CD14-positive monocyte (primary cell): ENCODE measurements at regions not wholly inside any gene's neighbourhood (a gene's known extent, or its start where the extent isn't known, plus 50 kb on each side); places are given as distances from the start of the nearest gene placed in this dataset.

ENCODE experiments used
- DNase-seq, 3 donors: peaks; one replicate each; pipeline ENCODE4 v3.0.0-alpha.2; 2011 to 2022
- H2AFZ ChIP-seq: 2 replicates; pipeline ENCODE4 v1.6.0; 2012; ENCODE audit warnings: mild to moderate bottlenecking, low read depth, low read length, inconsistent platforms; ENCODE audit not compliant: insufficient read depth, poor library complexity, severe bottlenecking
- H3K27ac ChIP-seq, 2 donors: 1 replicate in 1 of 2; 2 replicates in 1 of 2; pipeline ENCODE4 v1.5.1; 2012 to 2013; ENCODE audit warnings: low read length in 2 of 2, control low read depth in 1 of 2, inconsistent platforms in 1 of 2, low read depth in 1 of 2, mild to moderate bottlenecking in 1 of 2
- H3K27me3 ChIP-seq, 2 donors: one replicate each; pipeline versions ENCODE4 v1.6.0 to v1.6.1; 2011 to 2013; ENCODE audit warnings: low read length in 2 of 2; ENCODE audit not compliant: control insufficient read depth in 2 of 2, insufficient read depth in 2 of 2
- H3K36me3 ChIP-seq, 2 donors: replicated peaks in 1 of 2; 1 replicate in 1 of 2; 2 replicates in 1 of 2; pipeline versions ENCODE4 v1.5.1 to v1.6.1; 2012 to 2013; ENCODE audit warnings: low read length in 2 of 2, control low read depth in 1 of 2, inconsistent platforms in 1 of 2, mild to moderate bottlenecking in 1 of 2; ENCODE audit not compliant: insufficient read depth in 2 of 2, control insufficient read depth in 1 of 2
- H3K4me1 ChIP-seq, 2 donors: 1 replicate in 1 of 2; 2 replicates in 1 of 2; pipeline versions ENCODE4 v1.5.1 to v1.6.1; 2012 to 2013; ENCODE audit warnings: low read length in 2 of 2, control low read depth in 1 of 2, inconsistent platforms in 1 of 2, mild to moderate bottlenecking in 1 of 2, moderate library complexity in 1 of 2; ENCODE audit not compliant: insufficient read depth in 2 of 2, control insufficient read depth in 1 of 2
- H3K4me2 ChIP-seq: replicated peaks from 2 replicates; pipeline ENCODE3; 2012; ENCODE audit warnings: low read length, moderate library complexity, mild to moderate bottlenecking; ENCODE audit not compliant: poor library complexity, severe bottlenecking; ENCODE audit errors: extremely low read depth
- H3K4me3 ChIP-seq, 3 experiments: fragments of 200-600 bp in 1 of 3; sonication (generic) in 1 of 3; replicated peaks in 1 of 3; 1 replicate in 2 of 3; 2 replicates in 1 of 3; pipeline ENCODE4 v1.5.1; 2011 to 2013; ENCODE audit warnings: low read length in 3 of 3, mild to moderate bottlenecking in 3 of 3, control low read depth in 2 of 3, low read depth in 2 of 3, inconsistent platforms in 1 of 3, moderate library complexity in 1 of 3
- H3K79me2 ChIP-seq: 2 replicates; pipeline ENCODE4 v1.6.0; 2012; ENCODE audit warnings: mild to moderate bottlenecking, control low read depth, inconsistent platforms, low read length, moderate library complexity; ENCODE audit not compliant: insufficient read depth
- H3K9ac ChIP-seq: 2 replicates; pipeline ENCODE4 v1.6.0; 2017; ENCODE audit warnings: low read length, mild to moderate bottlenecking; ENCODE audit not compliant: insufficient read depth, poor library complexity, severe bottlenecking
- H3K9me3 ChIP-seq, 2 donors: replicated peaks in 1 of 2; 1 replicate in 1 of 2; 2 replicates in 1 of 2; pipeline versions ENCODE4 v1.5.1 to v1.6.1; 2012 to 2013; ENCODE audit warnings: low read length in 2 of 2, control low read depth in 1 of 2; ENCODE audit not compliant: control insufficient read depth in 1 of 2, insufficient read depth in 1 of 2
- H4K20me1 ChIP-seq: 2 replicates; pipeline ENCODE4 v1.6.0; 2012; ENCODE audit warnings: mild to moderate bottlenecking, low read length, control low read depth, moderate library complexity; ENCODE audit not compliant: insufficient read depth
- H3K27ac Mint-ChIP-seq, 7 donors: one replicate each; pipeline ENCODE4 v1.8.0; 2020; ENCODE audit warnings: mild to moderate bottlenecking in 7 of 7, mixed read lengths in 7 of 7, moderate library complexity in 6 of 7, inconsistent platforms in 2 of 7
- H3K27me3 Mint-ChIP-seq, 3 donors: one replicate each; pipeline ENCODE4 v1.8.0; 2021 to 2022; ENCODE audit warnings: low read depth in 3 of 3, mild to moderate bottlenecking in 3 of 3, mixed read lengths in 3 of 3, moderate library complexity in 3 of 3, inconsistent platforms in 1 of 3
- H3K36me3 Mint-ChIP-seq, 2 donors: one replicate each; pipeline ENCODE4 v1.8.0; 2020; ENCODE audit warnings: mixed read lengths in 2 of 2, inconsistent platforms in 1 of 2, mild to moderate bottlenecking in 1 of 2
- H3K4me1 Mint-ChIP-seq: one replicate; pipeline ENCODE4 v1.8.0; 2020; ENCODE audit warnings: mild to moderate bottlenecking, mixed read lengths
- H3K4me3 Mint-ChIP-seq, 2 donors: one replicate each; pipeline ENCODE4 v1.8.0; 2020; ENCODE audit warnings: mild to moderate bottlenecking in 2 of 2, mixed read lengths in 2 of 2, moderate library complexity in 1 of 2
- H3K9me3 Mint-ChIP-seq, 7 donors: one replicate each; pipeline ENCODE4 v1.8.0; 2020 to 2022; ENCODE audit warnings: mixed read lengths in 7 of 7, mild to moderate bottlenecking in 6 of 7, moderate library complexity in 6 of 7, inconsistent platforms in 2 of 7
- CTCF ChIP-seq: fragments of 200-600 bp; IDR thresholded peaks from one replicate; pipeline ENCODE4 v1.8.0; 2022; ENCODE audit warnings: antibody characterized with exemption, mild to moderate bottlenecking
- WGBS: methylation state at CpG from one replicate; pipeline ENCODE4 v1.1.5; 2013; ENCODE audit warnings: missing lambda C conversion rate; ENCODE audit not compliant: insufficient coverage; 5-methylcytosine and 5-hydroxymethylcytosine counted together
- intact Hi-C, 2 donors: fragments of 100-400 bp; cut with micrococcal nuclease; formaldehyde crosslinking; loops; one replicate each; pipeline versions ENCODE4 v1.15.0 to v1.15.1; 2023

- H3K36me3 Mint-ChIP-seq, result no peaks in the 10 kb centered on the region
- no peak overlapping the region for H3K4me3 Mint-ChIP-seq
- H3K4me1 Mint-ChIP-seq, result no peaks in the 10 kb centered on the region
- peaks cover 12 to 36% (median 26%) of the 10 kb centered on the region in 7 donors for H3K9me3 Mint-ChIP-seq
- no peaks in the 10 kb centered on the region for H3K36me3 ChIP-seq
- H4K20me1 ChIP-seq, result no peaks in the 10 kb centered on the region
- no peak overlapping the region for H3K27ac Mint-ChIP-seq
- H3K9ac ChIP-seq, result no peak overlapping the region
- DNase-seq, result no peak
- no peak overlapping the region for H3K4me2 ChIP-seq
- intact Hi-C loops, result no loop called here
- H3K4me3 ChIP-seq, result no peak overlapping the region
- H3K4me1 ChIP-seq, result no peaks in the 10 kb centered on the region
- H3K27ac ChIP-seq, result no peak overlapping the region
- TF ChIP-seq CTCF, result no peak
- peaks cover 5 to 15% of the 10 kb centered on the region in 2 donors for H3K9me3 ChIP-seq
- H3K79me2 ChIP-seq, result no peaks in the 10 kb centered on the region
- WGBS, result 90% methylated on average over 2 of the region's 4 CpGs
- no peaks in the 10 kb centered on the region for H3K27me3 ChIP-seq
- H2AFZ ChIP-seq, result no peak overlapping the region
- peaks cover 0 to 2% (median 0%) of the 10 kb centered on the region in 3 donors for H3K27me3 Mint-ChIP-seq
These were observed 174.8 kb upstream of the KLF8 start for GRCh38 chrX:56057325-56057724.

GRCh38 chrX:56066016-56066415 lies 166.1 kb upstream of the KLF8 start:
- no peak overlapping the region for H3K4me3 ChIP-seq
- Mint-ChIP-seq H3K27ac (no peak overlapping the region), H3K4me3 (no peak overlapping the region), H3K9me3 (peaks cover 12 to 24% (median 13%) of the 10 kb centered on the region in 7 donors), H3K27me3 (peaks cover 0 to 2% (median 0%) of the 10 kb centered on the region in 3 donors), H3K4me1 (no peaks in the 10 kb centered on the region), H3K36me3 (no peaks in the 10 kb centered on the region)
- no peaks in the 10 kb centered on the region for H3K27me3 ChIP-seq
- H3K36me3 ChIP-seq, result no peaks in the 10 kb centered on the region
- no peak overlapping the region for H2AFZ ChIP-seq
- H3K4me2 ChIP-seq, result no peak overlapping the region
- no peaks in the 10 kb centered on the region for H4K20me1 ChIP-seq
- intact Hi-C loops, result no loop called here
- DNase-seq, result no peak
- H3K9ac ChIP-seq, result no peak overlapping the region
- H3K4me1 ChIP-seq, result no peaks in the 10 kb centered on the region
- no peaks in the 10 kb centered on the region for H3K79me2 ChIP-seq
- TF ChIP-seq CTCF, result no peak
- H3K9me3 ChIP-seq, result peaks cover 0 to 11% of the 10 kb centered on the region in 2 donors
- no peak overlapping the region for H3K27ac ChIP-seq
- 60% methylated on average over 1 of the region's 2 CpGs for WGBS
